ENCODE measurements at regions not wholly inside any gene's neighbourhood (a gene's known extent, or its start where the extent isn't known, plus 50 kb on each side); places are given as distances from the start of the nearest gene placed in this dataset.

GRCh38 chr3:13167064-13167743 lies 94.0 kb upstream of the IQSEC1 start:
- no peak for TF ChIP-seq POLR2A (IDR thresholded peaks at IDR 0.05)
- no peak for TF ChIP-seq CTCF (IDR thresholded peaks at IDR 0.05)

Measured in right lobe of liver (tissue), 4 donors.